Osteocyte (in vitro differentiated cells): ENCODE measurements at regions not wholly inside any gene's neighbourhood (a gene's known extent, or its start where the extent isn't known, plus 50 kb on each side); places are given as distances from the start of the nearest gene placed in this dataset.
"Not testable (repeated sequence)": the region's sequence is repeated elsewhere in the genome, so short reads cannot be mapped to it uniquely, and the experiment has no call there.

Source experiments
- DNase-seq: peaks from one replicate; pipeline ENCODE4 v3.0.0; 2021; ENCODE audit warnings: mixed read lengths; ENCODE audit not compliant: unreplicated experiment; ENCODE audit errors: extremely low spot score
- H3K27ac Mint-ChIP-seq: one replicate; pipeline ENCODE4 v1.8.0; 2021; ENCODE audit warnings: mild to moderate bottlenecking, mixed read lengths; ENCODE audit not compliant: unreplicated experiment
- H3K27me3 Mint-ChIP-seq: one replicate; pipeline ENCODE4 v1.8.0; 2021; ENCODE audit warnings: mixed read lengths; ENCODE audit not compliant: unreplicated experiment
- H3K36me3 Mint-ChIP-seq: one replicate; pipeline ENCODE4 v1.8.0; 2021; ENCODE audit warnings: mixed read lengths; ENCODE audit not compliant: unreplicated experiment
- H3K4me1 Mint-ChIP-seq: one replicate; pipeline ENCODE4 v1.8.0; 2021; ENCODE audit warnings: mixed read lengths; ENCODE audit not compliant: unreplicated experiment
- H3K4me3 Mint-ChIP-seq: one replicate; pipeline ENCODE4 v1.8.0; 2021; ENCODE audit warnings: mild to moderate bottlenecking, moderate library complexity, mixed read lengths; ENCODE audit not compliant: unreplicated experiment
- H3K9me3 Mint-ChIP-seq: one replicate; pipeline ENCODE4 v1.8.0; 2021; ENCODE audit warnings: mixed read lengths; ENCODE audit not compliant: unreplicated experiment
- CTCF ChIP-seq: fragments of 200-600 bp; sonication (generic); IDR thresholded peaks from 2 replicates; pipeline ENCODE4 v1.5.0; 2021; ENCODE audit warnings: antibody characterized with exemption, mild to moderate bottlenecking, moderate library complexity

GRCh38 chr14:45757655-45758054 lies 504.7 kb upstream of the MIS18BP1 start:
- H3K9me3 Mint-ChIP-seq, result peaks cover 15% of the 10 kb centered on the region
- peaks cover 16% of the 10 kb centered on the region for H3K27me3 Mint-ChIP-seq
- no peak overlapping the region for H3K27ac Mint-ChIP-seq
- no peak for DNase-seq
- no peak for TF ChIP-seq CTCF
- no peaks in the 10 kb centered on the region for H3K36me3 Mint-ChIP-seq
- H3K4me3 Mint-ChIP-seq, result no peak overlapping the region
- H3K4me1 Mint-ChIP-seq, result no peaks in the 10 kb centered on the region

GRCh38 chr14:45756412-45756811 lies 503.4 kb upstream of the MIS18BP1 start:
- not testable (repeated sequence) for H3K4me1 Mint-ChIP-seq, H3K4me3 Mint-ChIP-seq, DNase-seq, H3K27ac Mint-ChIP-seq, H3K36me3 Mint-ChIP-seq
- Mint-ChIP-seq H3K9me3 (peaks cover 15% of the 10 kb centered on the region), H3K27me3 (peaks cover 16% of the 10 kb centered on the region)

DNA sequence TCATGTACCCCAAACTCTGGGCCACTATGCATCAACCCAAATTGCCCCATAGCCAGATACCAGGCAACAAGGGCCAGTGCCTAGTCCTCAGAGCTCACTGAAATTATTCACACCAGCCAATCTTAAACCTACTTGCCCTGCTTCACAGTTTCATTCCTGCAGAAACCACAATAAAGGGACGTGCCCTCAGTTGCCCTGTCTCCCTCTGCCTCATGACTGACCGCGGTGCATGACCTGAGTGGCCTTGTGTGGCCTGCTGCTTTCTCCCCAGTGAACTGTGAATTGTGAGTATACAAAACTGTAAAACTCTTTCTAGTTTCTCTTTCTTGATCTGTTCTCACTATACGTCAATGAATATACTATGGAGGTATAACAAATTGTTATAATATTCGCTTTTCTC lies 490.9 kb upstream of the MIS18BP1 start:
- no peaks in the 10 kb centered on the region for H3K9me3 Mint-ChIP-seq
- TF ChIP-seq CTCF, result no peak
- H3K27ac Mint-ChIP-seq, result no peak overlapping the region
- no peak overlapping the region for H3K4me3 Mint-ChIP-seq
- no peaks in the 10 kb centered on the region for H3K4me1 Mint-ChIP-seq
- no peaks in the 10 kb centered on the region for H3K36me3 Mint-ChIP-seq
- H3K27me3 Mint-ChIP-seq, result peaks cover 41% of the 10 kb centered on the region
- DNase-seq, result no peak

GRCh38 chr14:45742187-45742586 lies 489.2 kb upstream of the MIS18BP1 start:
- Mint-ChIP-seq H3K4me3 (no peak overlapping the region), H3K4me1 (no peaks in the 10 kb centered on the region), H3K27ac (no peak overlapping the region), H3K36me3 (no peaks in the 10 kb centered on the region), H3K27me3 (peaks cover 47% of the 10 kb centered on the region), H3K9me3 (peaks cover 3% of the 10 kb centered on the region)
- DNase-seq, result no peak
- TF ChIP-seq CTCF, result no peak

DNA sequence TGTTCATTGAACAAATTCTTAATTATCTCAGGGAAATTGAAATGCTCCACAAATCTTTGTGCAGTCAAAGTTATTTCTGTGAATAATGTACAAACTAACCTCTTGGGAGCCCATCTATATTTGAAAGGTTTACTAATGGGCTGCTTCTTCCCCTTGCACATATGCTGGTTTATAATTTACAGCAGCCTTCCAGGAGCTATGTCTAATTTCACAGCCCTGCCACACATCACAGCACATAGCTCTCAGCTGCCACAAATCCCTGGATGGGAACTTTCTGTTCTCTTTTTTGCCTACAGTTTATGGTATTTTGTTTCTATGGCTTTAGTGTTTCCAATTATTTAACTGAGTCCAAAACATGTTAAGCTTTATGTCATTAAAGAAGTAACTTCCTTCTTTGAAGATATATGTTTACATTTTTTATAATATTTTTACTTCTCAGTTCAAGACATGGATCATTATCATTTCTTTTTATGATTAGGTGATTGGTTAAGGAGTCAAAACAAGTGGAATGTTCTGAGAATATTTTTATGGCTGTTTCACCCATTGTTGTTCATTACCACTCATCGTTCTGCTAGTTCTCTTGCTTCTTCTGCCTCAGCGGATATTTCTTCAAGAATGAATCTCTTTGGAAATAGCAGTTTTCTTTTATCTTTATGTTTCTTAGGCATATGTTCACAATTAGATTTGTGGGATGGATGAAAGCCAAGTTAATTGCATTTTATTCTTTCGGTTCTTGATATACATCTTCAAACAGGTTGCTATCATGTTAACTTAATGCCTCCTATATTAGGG lies 475.6 kb upstream of the MIS18BP1 start:
- no peaks in the 10 kb centered on the region for H3K36me3 Mint-ChIP-seq
- H3K27me3 Mint-ChIP-seq, result peaks cover 54% of the 10 kb centered on the region
- H3K9me3 Mint-ChIP-seq, result no peaks in the 10 kb centered on the region
- no peak for DNase-seq
- TF ChIP-seq CTCF, result no peak
- no peak overlapping the region for H3K27ac Mint-ChIP-seq
- H3K4me3 Mint-ChIP-seq, result no peak overlapping the region
- no peaks in the 10 kb centered on the region for H3K4me1 Mint-ChIP-seq
